ENCODE measurements at regions not wholly inside any gene's neighbourhood (a gene's known extent, or its start where the extent isn't known, plus 50 kb on each side); places are given as distances from the start of the nearest gene placed in this dataset.

- no peak for DNase-seq (ENCODE audit: low read depth)
Observed at GRCh38 chr4:13938299-13938698, 310.8 kb upstream of the BOD1L1 start.

DNA sequence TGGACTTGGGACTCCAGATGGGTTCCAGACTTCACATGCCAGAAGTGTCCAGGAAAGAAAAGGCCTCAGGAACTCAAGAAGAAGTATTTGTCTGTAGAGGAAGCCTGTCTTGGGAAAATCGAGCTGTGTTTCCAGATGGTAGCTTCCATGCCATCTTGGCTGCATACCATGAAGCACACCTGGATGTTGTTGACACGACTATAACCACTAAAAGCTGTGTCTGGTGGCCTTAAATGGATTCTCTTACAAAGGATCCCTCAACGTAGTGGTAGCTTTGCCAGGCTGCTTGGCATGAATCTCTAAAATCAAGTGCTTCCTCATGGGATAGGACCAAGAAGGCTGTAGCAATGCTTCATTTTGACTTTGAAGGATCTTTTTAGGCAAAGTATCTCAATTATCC, 313.4 kb upstream of the BOD1L1 start:
- no peak for DNase-seq (ENCODE audit: low read depth)

- no peak for DNase-seq (ENCODE audit: low read depth)
Observed at GRCh38 chr4:13942977-13943376, 315.5 kb upstream of the BOD1L1 start.

- no peak for DNase-seq (ENCODE audit: low read depth)
Observed at GRCh38 chr4:13944095-13944511, 316.6 kb upstream of the BOD1L1 start.

GRCh38 chr4:13947921-13948320, 320.4 kb upstream of the BOD1L1 start:
- no peak for DNase-seq (ENCODE audit: low read depth)

DNA sequence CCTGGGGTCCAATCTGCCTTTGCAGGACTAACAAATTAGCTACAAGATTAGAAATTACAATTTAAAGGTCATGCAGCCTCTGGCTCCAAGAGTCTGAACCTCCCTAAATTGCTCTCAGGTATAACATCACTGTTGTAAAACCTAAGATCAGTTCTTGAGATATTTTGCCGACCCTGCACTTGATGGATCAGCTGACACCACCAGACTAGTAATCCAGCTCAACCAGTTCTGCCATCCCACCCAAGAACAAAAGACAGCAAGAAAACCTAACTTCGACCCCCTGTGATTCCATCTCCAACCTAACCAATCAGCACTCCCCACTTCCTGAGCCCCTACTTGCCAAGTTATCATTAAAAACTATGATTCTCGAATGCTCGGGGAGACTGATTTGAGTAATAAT, 323.0 kb upstream of the BOD1L1 start:
- no peak for DNase-seq (ENCODE audit: low read depth)

DNA sequence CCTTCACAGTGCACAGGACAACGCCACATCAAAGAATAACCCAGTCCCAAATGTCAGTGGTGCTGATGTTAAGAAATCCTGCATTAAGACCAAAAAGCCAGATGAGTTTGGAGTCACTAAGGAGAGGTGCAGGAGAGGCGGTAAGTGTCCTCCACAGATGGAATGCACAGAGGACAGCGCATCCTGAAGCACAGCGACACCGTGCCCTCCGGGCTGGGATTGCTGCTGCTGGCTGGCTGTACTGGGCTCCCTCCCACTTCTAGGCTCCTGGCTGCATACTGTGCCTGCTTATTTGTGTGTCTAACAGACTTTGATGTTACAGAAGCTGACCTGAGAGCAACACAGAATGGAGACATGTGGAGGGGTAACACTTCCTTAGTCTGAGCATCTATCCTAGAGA, 325.6 kb upstream of the BOD1L1 start:
- no peak for DNase-seq (ENCODE audit: low read depth)

DNA sequence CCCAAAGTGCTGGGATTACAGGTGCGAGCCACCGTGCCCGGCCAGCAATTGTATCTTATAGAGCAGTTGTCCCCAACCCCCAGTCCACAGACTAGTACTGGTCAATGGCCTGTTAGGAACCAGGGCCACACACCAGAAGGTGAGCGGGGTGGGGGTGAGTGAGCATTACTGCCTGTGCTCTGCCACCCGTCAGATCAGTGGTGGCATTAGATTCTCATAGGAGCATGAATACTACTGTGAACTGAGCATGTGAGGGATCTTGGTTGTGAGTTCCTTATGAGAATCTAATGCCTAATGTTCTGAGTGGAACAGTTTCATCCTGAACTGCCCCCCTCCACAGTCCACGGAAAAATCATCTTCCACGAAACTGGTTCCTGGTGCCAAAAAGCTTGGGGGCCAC, 328.0 kb upstream of the BOD1L1 start:
- DNase-seq (ENCODE audit: low read depth): no peak

DNA sequence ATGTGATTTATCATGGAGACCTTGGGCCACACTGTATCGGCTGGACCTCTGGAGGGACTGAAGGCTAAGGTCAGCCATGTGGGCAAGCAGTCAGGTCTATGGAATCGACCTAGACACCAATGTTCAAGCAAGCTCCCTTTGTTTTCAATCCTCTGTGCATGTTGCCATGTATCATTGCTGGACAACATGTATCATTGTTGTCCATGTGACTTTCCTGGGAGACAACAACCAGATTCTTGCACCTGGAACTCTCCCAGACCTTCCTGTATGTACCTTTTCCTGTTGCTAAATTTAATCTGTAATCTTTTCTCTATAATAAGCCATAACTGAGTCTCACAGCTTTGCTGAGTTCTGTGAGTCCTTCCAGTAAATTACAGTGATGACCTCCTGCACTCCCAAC, 329.4 kb upstream of the BOD1L1 start:
- no peak for DNase-seq (ENCODE audit: low read depth)

DNA sequence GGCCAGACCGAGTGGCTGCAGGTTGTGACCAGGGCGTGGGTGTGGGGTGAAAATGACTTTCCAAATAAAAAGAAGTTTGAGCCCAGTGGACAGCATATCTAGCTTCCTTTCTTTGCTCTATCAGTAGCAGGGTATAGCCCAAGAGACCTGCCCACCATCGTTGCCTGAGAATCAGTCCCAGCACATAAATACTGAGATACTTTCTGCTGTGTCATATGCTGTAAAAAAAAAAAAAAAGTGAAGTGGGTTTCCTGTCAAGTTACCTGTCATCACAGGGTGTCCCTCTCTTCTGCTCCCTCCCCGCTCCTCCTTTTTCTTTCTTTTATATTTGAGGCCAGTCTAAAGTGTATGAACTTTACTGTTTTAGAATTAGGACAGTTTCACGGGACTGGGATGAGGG, 330.3 kb upstream of the BOD1L1 start:
- DNase-seq (ENCODE audit: low read depth): no peak

DNA sequence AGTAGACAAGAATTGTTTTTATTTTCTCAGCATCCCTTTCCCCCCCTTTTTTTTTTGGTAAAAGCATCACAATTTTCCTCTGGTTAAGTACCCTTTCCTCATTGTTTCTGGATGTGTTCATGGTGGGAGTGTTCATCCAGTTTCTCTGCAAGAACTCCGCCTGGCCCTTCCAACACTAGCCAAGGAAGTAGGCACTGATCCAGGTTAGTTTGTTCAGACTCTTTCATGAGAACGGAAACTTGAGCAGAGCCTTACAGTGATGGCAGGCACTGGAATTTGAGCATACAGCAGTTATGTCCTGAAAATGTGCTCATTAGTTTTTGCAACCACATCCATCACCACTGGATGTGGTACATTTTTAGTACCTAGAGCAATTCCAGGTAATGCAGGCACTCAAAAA, 336.1 kb upstream of the BOD1L1 start:
- no peak for DNase-seq (ENCODE audit: low read depth)

DNA sequence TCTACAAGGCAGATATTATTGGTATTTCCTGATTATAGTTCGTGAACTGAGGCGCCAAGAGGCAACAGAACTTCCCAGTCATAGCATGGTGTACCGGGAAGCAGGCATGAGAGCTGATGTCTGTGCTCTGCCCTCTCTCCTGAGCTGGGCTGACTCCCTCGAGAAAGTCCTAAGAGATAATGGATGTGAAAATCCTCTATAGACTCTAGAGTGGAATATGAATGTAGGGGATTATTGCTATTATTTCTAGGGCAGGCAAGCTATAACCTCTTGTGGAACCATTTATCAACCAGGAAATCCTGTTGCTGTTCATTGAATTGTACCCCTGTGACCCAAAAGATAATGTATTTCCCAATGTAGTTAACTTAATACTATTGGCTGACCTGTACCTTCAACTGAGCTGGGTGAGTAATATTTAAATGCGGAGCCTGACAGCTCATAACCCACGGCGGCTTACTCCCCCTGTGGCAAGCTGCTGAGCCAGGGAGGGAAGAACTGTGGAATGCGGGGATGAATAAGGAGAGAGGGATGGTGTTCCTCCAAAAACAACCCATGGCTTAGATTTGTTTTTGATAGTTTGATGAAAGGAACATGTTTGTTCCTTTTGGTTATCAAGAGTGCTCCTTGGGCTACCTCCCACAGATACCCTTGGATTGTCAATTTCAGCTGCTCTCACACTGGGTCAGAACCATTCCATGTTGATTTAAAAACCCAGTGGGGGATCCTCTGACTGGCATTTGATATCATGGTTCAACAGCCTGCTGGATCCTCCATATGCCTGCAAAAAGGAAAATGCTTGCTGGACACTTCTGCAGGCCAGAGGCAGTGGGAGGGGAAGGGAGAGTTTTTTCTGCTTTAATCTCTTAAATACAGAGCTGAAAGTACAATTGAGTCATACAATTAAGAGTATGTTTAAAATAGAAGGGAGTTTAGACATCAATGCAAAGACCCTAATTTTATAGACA, 339.0 kb upstream of the BOD1L1 start:
- DNase-seq (ENCODE audit: low read depth): peak; percentile 81

GRCh38 chr4:13968723-13969122, 341.2 kb upstream of the BOD1L1 start:
- no peak for DNase-seq (ENCODE audit: low read depth)

DNA sequence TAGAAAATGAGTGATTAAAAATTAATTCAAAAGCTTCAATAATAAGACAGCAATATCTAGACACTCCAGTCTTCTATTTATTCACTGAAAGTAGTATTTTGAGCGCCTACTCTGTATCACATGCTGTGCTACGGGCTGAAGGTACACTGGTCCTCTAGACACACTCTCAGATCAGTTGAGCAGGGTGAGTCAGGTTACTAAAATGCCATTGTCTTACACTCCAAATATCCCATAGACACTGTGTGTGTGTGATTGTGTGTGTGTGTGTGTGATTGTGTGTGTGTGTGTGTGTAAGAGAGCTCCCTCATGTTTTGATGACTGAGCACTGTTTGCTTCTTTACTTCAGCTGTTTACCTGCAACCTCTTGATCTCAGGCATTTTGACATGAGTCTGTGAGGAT, 342.8 kb upstream of the BOD1L1 start:
- no peak for DNase-seq (ENCODE audit: low read depth)

DNA sequence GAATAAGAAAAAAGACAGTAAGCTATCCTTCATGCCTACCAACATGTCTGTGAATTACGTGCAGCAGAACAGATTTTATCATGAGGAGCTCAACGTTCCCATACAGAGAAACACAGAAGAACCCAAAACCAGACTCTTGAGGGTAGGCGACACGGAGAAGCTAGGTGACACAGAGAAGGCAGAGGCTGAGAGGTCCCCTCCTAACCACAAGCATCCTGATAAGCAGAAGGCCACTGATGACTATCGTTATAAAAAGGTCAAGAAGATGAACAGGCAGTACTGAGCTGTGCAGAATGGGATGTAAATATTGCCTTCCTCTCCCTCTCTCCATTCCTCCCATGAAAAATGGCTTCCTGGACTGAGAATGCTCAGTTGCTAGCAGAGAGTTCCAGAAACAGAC, 350.2 kb upstream of the BOD1L1 start:
- DNase-seq (ENCODE audit: low read depth): no peak

GRCh38 chr4:13980317-13981310, 353.1 kb upstream of the BOD1L1 start:
- peak; percentile 91 for DNase-seq (ENCODE audit: low read depth)

DNA sequence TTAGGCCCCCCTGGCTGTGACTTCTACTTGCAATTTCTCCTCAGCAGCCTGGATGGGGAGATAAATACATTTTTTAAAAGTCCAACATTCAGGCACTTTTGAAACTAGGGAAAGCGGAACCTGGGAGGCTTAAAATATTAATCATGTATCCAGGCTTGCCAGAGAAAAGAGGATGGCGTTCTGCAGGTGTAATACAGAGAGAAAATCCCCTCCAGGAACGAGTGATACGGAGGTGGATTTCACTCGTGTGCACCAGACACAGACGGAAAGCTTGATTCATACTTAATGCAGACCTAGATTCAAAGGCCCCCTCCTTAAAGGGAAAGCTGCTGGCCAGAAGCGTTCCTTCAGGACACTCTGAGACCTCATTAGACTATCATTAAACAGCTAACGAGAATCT, 354.0 kb upstream of the BOD1L1 start:
- no peak for DNase-seq (ENCODE audit: low read depth)

- DNase-seq (ENCODE audit: low read depth): no peak
Observed at GRCh38 chr4:13982010-13982409, 354.5 kb upstream of the BOD1L1 start.

- no peak for DNase-seq (ENCODE audit: low read depth)
Observed at GRCh38 chr4:13983189-13983790, 355.8 kb upstream of the BOD1L1 start.

GRCh38 chr4:13984991-13985800, 357.7 kb upstream of the BOD1L1 start:
- no peak for DNase-seq (ENCODE audit: low read depth)

GRCh38 chr4:13985837-13986236, 358.3 kb upstream of the BOD1L1 start:
- no peak for DNase-seq (ENCODE audit: low read depth)

Measured in non-pigmented ciliary epithelial cell (primary cell).